Colonic mucosa (tissue), 4 donors: ENCODE measurements at regions not wholly inside any gene's neighbourhood (a gene's known extent, or its start where the extent isn't known, plus 50 kb on each side); places are given as distances from the start of the nearest gene placed in this dataset.

Source experiments
- DNase-seq: peaks from one replicate; pipeline ENCODE4 v3.0.0-alpha.2; 2020
- H3K27ac ChIP-seq: fragments of 200-600 bp; one replicate; pipeline ENCODE4 v1.8.0; 2021
- H3K27me3 ChIP-seq: fragments of 200-600 bp; one replicate; pipeline ENCODE4 v1.8.0; 2021
- H3K36me3 ChIP-seq: fragments of 200-600 bp; one replicate; pipeline ENCODE4 v1.8.0; 2021
- H3K4me1 ChIP-seq: fragments of 200-600 bp; one replicate; pipeline ENCODE4 v1.8.0; 2021; ENCODE audit warnings: mild to moderate bottlenecking
- H3K4me3 ChIP-seq: fragments of 200-600 bp; one replicate; pipeline ENCODE4 v1.8.0; 2021
- H3K9ac ChIP-seq, 2 donors: one replicate each; pipeline ENCODE4 v1.7.0; 2013; ENCODE audit warnings: control low read depth in 2 of 2, low read depth in 2 of 2, low read length in 2 of 2
- H3K9me3 ChIP-seq: fragments of 200-600 bp; one replicate; pipeline ENCODE4 v1.8.0; 2021
- CTCF ChIP-seq: fragments of 200-600 bp; IDR thresholded peaks from one replicate; pipeline ENCODE4 v1.8.0; 2022; ENCODE audit warnings: antibody characterized with exemption, mild to moderate bottlenecking
- intact Hi-C: fragments of 100-400 bp; cut with DNase I; formaldehyde crosslinking; loops from one replicate; pipeline ENCODE4 v1.14.1; 2022
- donor health status: healthy.
- donor health status: DM: no; HTN: no; CAD: no.
- donor health status: DM: no; HTN: no; CAD: no.

- Histone ChIP-seq H3K9me3 (no peaks in the 10 kb centered on the region), H3K4me3 (no peak overlapping the region), H3K9ac (no peak overlapping the region), H3K27ac (no peak overlapping the region), H3K27me3 (no peaks in the 10 kb centered on the region), H3K36me3 (no peaks in the 10 kb centered on the region), H3K4me1 (no peaks in the 10 kb centered on the region)
- TF ChIP-seq CTCF = no peak
- intact Hi-C loops = no loop called here
- DNase-seq = no peak
Measured at GRCh38 chr22:22390989-22391388, 117.6 kb downstream of the ZNF280B start.

GRCh38 chr22:22391543-22391942 lies 117.0 kb downstream of the ZNF280B start:
- TF ChIP-seq CTCF = no peak
- Histone ChIP-seq H3K36me3 (no peaks in the 10 kb centered on the region), H3K9me3 (no peaks in the 10 kb centered on the region), H3K4me1 (no peaks in the 10 kb centered on the region), H3K4me3 (no peak overlapping the region), H3K27ac (no peak overlapping the region), H3K27me3 (no peaks in the 10 kb centered on the region), H3K9ac (no peak overlapping the region)
- no peak for DNase-seq
- intact Hi-C loops = no loop called here

GRCh38 chr22:22392131-22392530 lies 116.4 kb downstream of the ZNF280B start:
- Histone ChIP-seq H3K9me3 (no peaks in the 10 kb centered on the region), H3K4me3 (no peak overlapping the region), H3K9ac (no peak overlapping the region), H3K36me3 (no peaks in the 10 kb centered on the region), H3K27me3 (no peaks in the 10 kb centered on the region), H3K4me1 (no peaks in the 10 kb centered on the region), H3K27ac (no peak overlapping the region)
- intact Hi-C loops = no loop called here
- DNase-seq = no peak
- no peak for TF ChIP-seq CTCF

GRCh38 chr22:22394591-22394990 lies 114.0 kb downstream of the ZNF280B start:
- no peaks in the 10 kb centered on the region for H3K9me3 ChIP-seq
- no peaks in the 10 kb centered on the region for H3K36me3 ChIP-seq
- H3K4me1 ChIP-seq = no peaks in the 10 kb centered on the region
- no peak for DNase-seq
- intact Hi-C loops = no loop called here
- H3K27ac ChIP-seq = no peak overlapping the region
- no peak for TF ChIP-seq CTCF
- no peaks in the 10 kb centered on the region for H3K27me3 ChIP-seq
- no peak overlapping the region for H3K4me3 ChIP-seq
- no peak overlapping the region for H3K9ac ChIP-seq

GRCh38 chr22:22395245-22395644 lies 113.3 kb downstream of the ZNF280B start:
- Histone ChIP-seq H3K27ac (no peak overlapping the region), H3K4me3 (no peak overlapping the region), H3K4me1 (no peaks in the 10 kb centered on the region), H3K9ac (no peak overlapping the region), H3K36me3 (no peaks in the 10 kb centered on the region), H3K9me3 (no peaks in the 10 kb centered on the region), H3K27me3 (no peaks in the 10 kb centered on the region)
- DNase-seq = no peak
- TF ChIP-seq CTCF = no peak
- intact Hi-C loops = no loop called here
